Tibial artery (tissue), 4 donors: ENCODE measurements at regions not wholly inside any gene's neighbourhood (a gene's known extent, or its start where the extent isn't known, plus 50 kb on each side); places are given as distances from the start of the nearest gene placed in this dataset.

ENCODE experiments used
- DNase-seq, 2 donors: peaks; one replicate each; pipeline ENCODE4 v3.0.0-alpha.2; 2019
- H3K27ac ChIP-seq, 2 donors: fragments of 200-600 bp; sonication (generic) in 1 of 2; 1 replicate in 1 of 2; 2 replicates in 1 of 2; pipeline ENCODE4 v1.5.1; 2018 to 2019; ENCODE audit warnings: mild to moderate bottlenecking in 1 of 2
- H3K27me3 ChIP-seq, 2 donors: fragments of 200-600 bp; sonication (generic) in 1 of 2; one replicate each; pipeline versions ENCODE4 v1.5.1 to v1.6.0; 2016 to 2019
- H3K36me3 ChIP-seq, 3 donors: fragments of 200-600 bp; sonication (generic) in 2 of 3; one replicate each; pipeline ENCODE4 v1.5.1; 2016 to 2019; ENCODE audit warnings: mild to moderate bottlenecking in 2 of 3
- H3K4me1 ChIP-seq, 4 donors: fragments of 200-600 bp; sonication (generic) in 2 of 4; 1 replicate in 3 of 4; 2 replicates in 1 of 4; pipeline ENCODE4 v1.5.1; 2016 to 2019
- H3K4me3 ChIP-seq, 2 donors: fragments of 200-600 bp; sonication (generic) in 1 of 2; 1 replicate in 1 of 2; 2 replicates in 1 of 2; pipeline ENCODE4 v1.5.1; 2018 to 2019; ENCODE audit warnings: mild to moderate bottlenecking in 2 of 2
- H3K9me3 ChIP-seq, 3 donors: fragments of 200-600 bp; sonication (generic) in 1 of 3; one replicate each; pipeline ENCODE4 v1.5.1; 2016 to 2019
- intact Hi-C: fragments of 100-400 bp; cut with DNase I; formaldehyde crosslinking; loops from one replicate; pipeline ENCODE4 v1.15.0; 2023; ENCODE audit warnings: low total_unique reads
- TF ChIP-seq, protein P1 (sequence below), 2 experiments: fragments of 200-600 bp in 1 of 2; fragments of 450-650 bp in 1 of 2; IDR thresholded peaks; one replicate each; pipeline ENCODE4 v1.5.1; 2017 to 2019; ENCODE audit warnings: antibody characterized with exemption in 2 of 2, mild to moderate bottlenecking in 1 of 2, moderate library complexity in 1 of 2

DNA sequence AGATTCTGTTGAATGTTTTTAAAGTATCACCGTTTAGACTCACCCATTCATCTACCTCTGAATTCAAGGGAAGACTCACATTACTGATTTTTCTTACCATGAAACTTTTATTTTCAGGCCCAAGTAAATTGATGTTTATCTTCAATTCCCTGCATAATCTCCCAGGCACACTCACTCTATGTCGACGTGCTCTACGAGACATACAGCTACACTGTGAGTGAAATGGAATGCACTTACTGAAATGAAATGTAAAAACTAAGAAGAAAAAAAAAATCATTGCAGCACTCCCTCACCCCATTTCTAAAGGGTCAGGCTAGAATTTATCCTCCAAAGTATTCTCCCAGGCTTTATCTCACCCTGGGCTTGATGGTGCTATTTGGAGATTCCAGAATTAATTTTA, 987.9 kb downstream of the CCSER2 start:
- intact Hi-C loops, result no loop called here
- Histone ChIP-seq H3K4me1 (no peaks in the 10 kb centered on the region), H3K9me3 (no peaks in the 10 kb centered on the region), H3K4me3 (no peak overlapping the region), H3K27me3 (no peaks in the 10 kb centered on the region), H3K27ac (no peak overlapping the region), H3K36me3 (no peaks in the 10 kb centered on the region)
- TF ChIP-seq, protein P1, sequence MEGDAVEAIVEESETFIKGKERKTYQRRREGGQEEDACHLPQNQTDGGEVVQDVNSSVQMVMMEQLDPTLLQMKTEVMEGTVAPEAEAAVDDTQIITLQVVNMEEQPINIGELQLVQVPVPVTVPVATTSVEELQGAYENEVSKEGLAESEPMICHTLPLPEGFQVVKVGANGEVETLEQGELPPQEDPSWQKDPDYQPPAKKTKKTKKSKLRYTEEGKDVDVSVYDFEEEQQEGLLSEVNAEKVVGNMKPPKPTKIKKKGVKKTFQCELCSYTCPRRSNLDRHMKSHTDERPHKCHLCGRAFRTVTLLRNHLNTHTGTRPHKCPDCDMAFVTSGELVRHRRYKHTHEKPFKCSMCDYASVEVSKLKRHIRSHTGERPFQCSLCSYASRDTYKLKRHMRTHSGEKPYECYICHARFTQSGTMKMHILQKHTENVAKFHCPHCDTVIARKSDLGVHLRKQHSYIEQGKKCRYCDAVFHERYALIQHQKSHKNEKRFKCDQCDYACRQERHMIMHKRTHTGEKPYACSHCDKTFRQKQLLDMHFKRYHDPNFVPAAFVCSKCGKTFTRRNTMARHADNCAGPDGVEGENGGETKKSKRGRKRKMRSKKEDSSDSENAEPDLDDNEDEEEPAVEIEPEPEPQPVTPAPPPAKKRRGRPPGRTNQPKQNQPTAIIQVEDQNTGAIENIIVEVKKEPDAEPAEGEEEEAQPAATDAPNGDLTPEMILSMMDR (IDR thresholded peaks at IDR 0.05), result no peak
- DNase-seq, result no peak

DNA sequence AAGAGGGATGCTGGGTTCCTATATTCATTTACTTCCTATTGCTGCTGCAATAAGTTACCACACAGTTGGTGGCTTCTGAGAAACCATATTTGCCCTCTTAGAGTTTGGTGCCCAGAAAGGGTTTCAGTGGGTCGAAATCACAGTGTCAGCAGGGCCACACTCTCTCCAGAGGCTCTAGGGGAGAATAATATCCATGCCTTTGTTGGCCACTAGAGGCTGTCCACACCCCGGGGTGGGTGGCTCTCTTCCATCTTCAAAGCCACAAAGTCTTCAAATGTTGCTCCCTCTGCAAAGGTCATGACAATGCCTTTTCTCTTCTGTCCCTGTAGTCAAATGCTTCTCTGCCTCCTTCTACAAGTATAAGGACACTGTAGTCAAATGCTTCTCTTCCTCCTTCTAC, 989.4 kb downstream of the CCSER2 start:
- Histone ChIP-seq H3K4me1 (no peaks in the 10 kb centered on the region), H3K4me3 (no peak overlapping the region), H3K9me3 (no peaks in the 10 kb centered on the region), H3K36me3 (no peaks in the 10 kb centered on the region), H3K27ac (no peak overlapping the region), H3K27me3 (no peaks in the 10 kb centered on the region)
- DNase-seq, result no peak
- intact Hi-C loops, result no loop called here
- TF ChIP-seq, protein P1 (IDR thresholded peaks at IDR 0.05), result no peak

DNA sequence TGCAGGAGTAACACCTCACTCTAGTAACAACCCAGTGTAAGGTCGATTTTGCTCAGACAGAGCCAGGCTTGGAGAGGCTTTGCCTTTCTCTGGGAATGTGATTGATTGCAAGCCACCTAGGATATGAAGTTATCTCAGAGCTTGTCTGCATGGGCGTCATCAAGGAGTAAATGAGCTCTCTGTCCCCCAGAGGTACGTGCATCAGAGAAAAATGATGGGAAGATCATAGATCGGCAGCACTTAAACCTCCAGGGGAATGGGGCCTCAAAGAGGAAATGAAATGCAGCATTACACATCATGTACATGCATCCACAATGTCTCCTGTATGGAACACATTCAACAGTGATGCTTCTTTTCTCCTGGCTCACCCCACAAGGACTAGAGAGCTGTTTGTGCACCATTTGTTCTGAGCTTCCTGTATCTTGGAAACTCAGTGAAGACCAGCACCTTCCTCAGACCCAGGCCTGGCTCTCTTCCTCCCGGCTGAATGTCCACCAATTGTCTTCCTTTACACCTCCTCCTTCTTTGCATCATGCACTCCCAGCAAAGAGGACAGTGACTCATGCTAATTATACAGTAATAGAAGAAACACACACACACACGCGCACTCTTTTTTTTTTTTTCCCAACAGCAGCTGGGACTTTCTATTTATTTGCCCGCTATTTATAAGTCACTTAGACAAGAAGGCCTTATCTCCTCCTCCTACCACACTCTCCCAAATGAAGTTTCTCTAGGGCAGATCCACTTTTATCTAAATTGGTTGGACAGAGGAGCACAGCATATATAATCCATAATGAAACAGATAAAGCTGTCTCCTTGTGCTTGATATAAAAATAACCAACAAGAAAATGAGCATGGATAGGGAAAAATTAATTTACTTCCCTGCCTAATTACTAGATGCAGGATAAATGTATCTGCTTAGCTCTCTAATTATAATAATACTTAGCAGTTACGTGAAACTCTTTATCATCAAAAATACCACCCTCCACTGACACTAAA, 990.7 kb downstream of the CCSER2 start:
- intact Hi-C loops, result no loop called here
- no peak for DNase-seq
- H3K36me3 ChIP-seq, result no peaks in the 10 kb centered on the region
- H3K27ac ChIP-seq, result no peak overlapping the region
- no peaks in the 10 kb centered on the region for H3K4me1 ChIP-seq
- H3K27me3 ChIP-seq, result no peaks in the 10 kb centered on the region
- H3K4me3 ChIP-seq, result no peak overlapping the region
- no peaks in the 10 kb centered on the region for H3K9me3 ChIP-seq
- TF ChIP-seq, protein P1 (IDR thresholded peaks at IDR 0.05), result no peak

DNA sequence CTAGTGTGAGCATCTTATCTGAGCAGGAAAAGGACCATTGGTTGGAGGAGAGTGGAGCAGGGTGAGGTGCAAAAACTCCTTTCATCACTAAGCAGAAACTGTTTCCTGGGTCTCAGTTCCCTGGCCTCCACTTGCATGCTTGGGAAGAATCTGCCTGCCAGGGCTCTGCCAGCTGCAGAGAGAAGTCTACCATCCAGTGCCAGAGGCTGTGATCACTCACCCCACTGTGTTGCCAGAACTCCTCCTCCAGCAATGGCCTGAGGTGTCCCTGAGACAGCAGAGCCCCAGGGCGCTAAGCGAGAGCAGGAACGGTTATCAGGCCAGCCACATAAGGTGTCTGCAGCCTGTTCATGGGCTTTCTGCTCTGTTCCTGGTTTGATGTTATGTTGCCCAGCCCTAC, 991.4 kb downstream of the CCSER2 start:
- intact Hi-C loops, result no loop called here
- TF ChIP-seq, protein P1 (IDR thresholded peaks at IDR 0.05), result no peak
- Histone ChIP-seq H3K27me3 (no peaks in the 10 kb centered on the region), H3K9me3 (no peaks in the 10 kb centered on the region), H3K36me3 (no peaks in the 10 kb centered on the region), H3K27ac (no peak overlapping the region), H3K4me1 (no peaks in the 10 kb centered on the region), H3K4me3 (no peak overlapping the region)
- no peak for DNase-seq

DNA sequence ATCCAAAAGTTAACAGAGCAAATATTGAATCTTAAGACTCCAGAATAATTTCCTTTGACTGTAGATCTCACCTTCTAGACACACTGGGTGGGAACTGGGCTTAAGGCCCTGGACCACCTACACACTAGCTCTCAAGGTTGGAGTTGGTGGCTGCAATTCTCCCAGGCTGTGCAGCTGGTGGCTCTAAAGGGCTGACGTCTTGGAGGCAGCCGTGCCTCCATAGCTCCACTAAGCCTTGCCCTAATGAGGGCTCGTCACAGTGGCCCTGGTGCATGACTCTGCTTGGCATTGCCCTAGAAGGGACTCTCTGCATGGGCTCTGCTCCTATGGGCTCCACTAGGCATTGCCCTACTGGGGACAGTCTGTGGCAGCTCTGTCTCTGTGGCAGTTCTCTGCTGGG, 1005.2 kb downstream of the CCSER2 start:
- Histone ChIP-seq H3K36me3 (no peaks in the 10 kb centered on the region), H3K4me3 (no peak overlapping the region), H3K4me1 (no peaks in the 10 kb centered on the region), H3K27me3 (no peaks in the 10 kb centered on the region), H3K27ac (no peak overlapping the region), H3K9me3 (no peaks in the 10 kb centered on the region)
- intact Hi-C loops, result no loop called here
- TF ChIP-seq, protein P1 (IDR thresholded peaks at IDR 0.05), result no peak
- no peak for DNase-seq
